Right cardiac atrium (tissue), 5 donors: ENCODE measurements at regions not wholly inside any gene's neighbourhood (a gene's known extent, or its start where the extent isn't known, plus 50 kb on each side); places are given as distances from the start of the nearest gene placed in this dataset.

ENCODE experiments used
- ATAC-seq, 2 donors: fragments of 200-7000 bp; cut with Tn5 transposase; one replicate each; pipeline versions ENCODE4 v1.8.0 to v1.9.1; 2020; ENCODE audit warnings: moderate library complexity in 2 of 2, mild to moderate bottlenecking in 1 of 2
- DNase-seq, 3 donors: peaks; one replicate each; pipeline ENCODE4 v3.0.0-alpha.2; 2020
- H3K27ac ChIP-seq: one replicate; pipeline ENCODE4 v1.5.1; 2013; ENCODE audit warnings: mild to moderate bottlenecking, low read length, control low read depth, moderate library complexity
- H3K27me3 ChIP-seq: one replicate; pipeline ENCODE4 v1.6.1; 2013; ENCODE audit not compliant: control insufficient read depth, insufficient read depth
- H3K4me1 ChIP-seq: one replicate; pipeline ENCODE4 v1.6.1; 2013; ENCODE audit warnings: low read length; ENCODE audit not compliant: control insufficient read depth, insufficient read depth
- H3K4me3 ChIP-seq: one replicate; pipeline ENCODE4 v1.5.1; 2013; ENCODE audit warnings: low read length, control low read depth
- H3K9me3 ChIP-seq: one replicate; pipeline ENCODE4 v1.6.1; 2013; ENCODE audit warnings: low read length; ENCODE audit not compliant: control insufficient read depth
- WGBS: extraction: QIAGEN DNeasy Blood & Tissue Kit; methylation state at CpG from one replicate; pipeline ENCODE4 v1.1.7; 2013; 5-methylcytosine and 5-hydroxymethylcytosine counted together
- intact Hi-C, 4 donors: fragments of 100-400 bp; cut with DNase I; formaldehyde crosslinking; loops; one replicate each; pipeline versions ENCODE4 v1.11.0 to v1.14.0; 2022 to 2023
- donor health status: healthy with polysubstance abuse.
- donor health status: DM: no; HTN: yes; CAD: no.
- donor health status: DM: no; HTN: no; CAD: no.
- donor health status: DM: no; HTN: yes; CAD: no; lungs with severe emphysema.
- donor health status: DM: yes; HTN: yes; CAD: no.

GRCh38 chr14:22334627-22335026 lies 254.4 kb downstream of the DAD1 start:
- intact Hi-C loops = no loop called here
- ATAC-seq = no peak
- H3K4me1 ChIP-seq = no peaks in the 10 kb centered on the region
- DNase-seq = no peak
- 85% methylated on average over 4 of the region's 4 CpGs for WGBS
- H3K27ac ChIP-seq = no peak overlapping the region
- H3K27me3 ChIP-seq = no peaks in the 10 kb centered on the region
- H3K4me3 ChIP-seq = no peak overlapping the region
- H3K9me3 ChIP-seq = no peaks in the 10 kb centered on the region

GRCh38 chr14:22334275-22334577 lies 254.8 kb downstream of the DAD1 start:
- 75% methylated on average over 4 of the region's 4 CpGs for WGBS
- ATAC-seq (no peak), DNase-seq (no peak)
- H3K27me3 ChIP-seq = no peaks in the 10 kb centered on the region
- H3K27ac ChIP-seq = no peak overlapping the region
- no peak overlapping the region for H3K4me3 ChIP-seq
- no peaks in the 10 kb centered on the region for H3K9me3 ChIP-seq
- no peaks in the 10 kb centered on the region for H3K4me1 ChIP-seq
- intact Hi-C loops = no loop called here

DNA sequence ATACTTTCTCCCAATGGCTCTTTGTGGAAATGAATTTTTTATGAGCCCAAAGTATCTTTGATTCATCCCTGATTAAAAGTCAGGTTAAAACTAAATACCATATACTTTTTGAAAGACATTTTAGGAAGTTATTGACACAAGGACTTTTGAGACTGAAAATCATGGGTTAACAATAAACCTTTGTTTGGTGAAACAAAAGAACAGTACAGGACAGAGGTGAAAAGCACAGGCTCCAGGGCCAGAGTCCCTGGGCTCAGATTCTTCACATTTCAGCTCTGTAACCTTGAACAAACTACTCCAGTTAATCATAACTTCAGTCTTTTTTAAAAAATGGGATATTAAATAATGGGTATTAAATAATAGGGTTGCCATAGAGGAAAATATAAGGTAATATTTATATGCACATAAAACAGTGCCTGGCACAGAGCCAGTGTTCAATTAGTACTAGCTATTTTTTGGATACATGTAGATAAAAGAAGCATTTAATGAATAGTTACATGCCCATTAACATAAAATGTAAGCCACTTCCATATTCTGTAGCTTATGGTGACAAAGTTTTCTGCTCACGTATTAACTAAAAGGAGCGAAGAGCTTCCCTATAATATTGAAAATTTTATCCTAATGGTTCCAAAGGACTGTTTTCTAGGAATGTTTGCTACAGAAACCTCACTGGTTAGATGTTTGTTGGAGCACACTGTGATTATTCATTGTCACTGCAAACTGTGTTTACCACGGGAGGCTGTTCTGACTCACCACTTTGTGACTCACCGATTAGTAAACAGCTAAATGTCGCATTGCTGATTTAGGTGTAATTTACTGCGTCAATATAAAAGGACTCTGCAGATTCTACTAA lies 255.4 kb downstream of the DAD1 start:
- no peaks in the 10 kb centered on the region for H3K27me3 ChIP-seq
- no peak for ATAC-seq
- H3K9me3 ChIP-seq = no peaks in the 10 kb centered on the region
- WGBS = 63% methylated on average over 6 of the region's 6 CpGs
- no peak overlapping the region for H3K4me3 ChIP-seq
- no peak overlapping the region for H3K27ac ChIP-seq
- no peaks in the 10 kb centered on the region for H3K4me1 ChIP-seq
- DNase-seq = no peak
- intact Hi-C loops = no loop called here

DNA sequence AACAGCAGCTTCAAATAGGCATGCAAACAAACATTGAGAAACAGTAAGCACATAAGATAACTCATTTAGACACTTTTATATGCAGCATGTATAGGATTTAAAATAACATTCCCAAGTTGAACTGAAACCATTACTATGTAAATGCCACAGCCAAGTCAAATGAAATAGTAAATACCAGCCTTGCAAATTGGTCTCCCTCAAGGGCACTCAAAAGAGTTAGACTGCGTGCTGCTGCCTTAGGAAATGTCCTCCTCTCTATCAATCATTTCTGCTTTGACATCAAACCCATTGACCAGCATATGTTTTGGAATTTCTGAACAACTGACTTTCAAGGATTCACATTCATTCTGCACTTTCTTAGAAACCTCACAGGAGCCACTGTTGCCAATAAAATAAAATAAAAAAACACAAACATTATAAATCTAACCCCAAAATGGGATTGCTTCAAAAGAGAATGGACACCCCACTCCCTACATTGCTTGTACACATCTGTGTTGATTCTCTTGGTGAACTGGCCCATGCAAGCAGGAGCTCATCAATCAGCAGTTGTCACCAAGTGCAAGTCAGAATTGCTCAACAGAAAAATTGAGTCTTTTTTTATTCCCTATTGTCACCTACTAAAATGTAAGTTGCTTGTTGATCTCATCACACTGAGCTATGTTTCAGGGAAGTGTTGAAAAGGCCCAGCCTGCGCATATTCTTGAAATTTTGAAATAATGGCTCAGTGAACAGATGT lies 256.2 kb downstream of the DAD1 start:
- ATAC-seq (no peak), DNase-seq (no peak)
- H3K9me3 ChIP-seq = no peaks in the 10 kb centered on the region
- H3K4me3 ChIP-seq = no peak overlapping the region
- intact Hi-C loops = no loop called here
- no peaks in the 10 kb centered on the region for H3K27me3 ChIP-seq
- no peaks in the 10 kb centered on the region for H3K4me1 ChIP-seq
- 79% methylated on average over 2 of the region's 2 CpGs for WGBS
- H3K27ac ChIP-seq = no peak overlapping the region

DNA sequence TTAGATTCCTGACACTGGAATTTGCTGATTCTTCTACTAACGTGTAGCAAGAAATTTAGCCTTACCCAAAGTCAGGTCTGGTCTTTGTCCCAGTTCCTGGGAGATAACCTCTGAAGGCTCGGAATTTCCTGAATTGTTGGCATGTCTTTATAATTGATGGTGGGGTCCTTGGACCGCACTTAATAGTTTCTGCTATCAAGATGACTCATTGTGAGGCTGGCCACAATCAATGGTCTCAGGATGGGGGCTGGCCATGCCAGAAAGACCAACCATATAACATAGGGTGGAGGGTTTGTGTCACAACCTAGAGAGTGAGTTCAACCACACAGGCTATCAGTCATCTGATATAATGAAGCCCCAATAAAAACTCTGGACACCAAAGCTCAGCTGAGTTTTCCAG lies 259.7 kb downstream of the DAD1 start:
- H3K9me3 ChIP-seq = no peaks in the 10 kb centered on the region
- no peaks in the 10 kb centered on the region for H3K4me1 ChIP-seq
- H3K27me3 ChIP-seq = no peaks in the 10 kb centered on the region
- H3K27ac ChIP-seq = no peak overlapping the region
- no peak overlapping the region for H3K4me3 ChIP-seq
- no peak for ATAC-seq
- WGBS = 56% methylated on average over 3 of the region's 3 CpGs
- intact Hi-C loops = no loop called here
- DNase-seq = no peak

GRCh38 chr14:22325676-22326400 lies 263.2 kb downstream of the DAD1 start:
- WGBS = 61% methylated on average over 2 of the region's 2 CpGs

GRCh38 chr14:22320362-22320750 lies 268.7 kb downstream of the DAD1 start:
- intact Hi-C loops = no loop called here
- H3K9me3 ChIP-seq = no peaks in the 10 kb centered on the region
- H3K27me3 ChIP-seq = no peaks in the 10 kb centered on the region
- H3K27ac ChIP-seq = no peak overlapping the region
- no peaks in the 10 kb centered on the region for H3K4me1 ChIP-seq
- ATAC-seq (no peak), DNase-seq (no peak)
- H3K4me3 ChIP-seq = no peak overlapping the region
- 53% methylated on average over 4 of the region's 4 CpGs for WGBS

More at GRCh38 chr14:22325676-22326400, 263.2 kb downstream of the DAD1 start:
- Histone ChIP-seq H3K9me3 (no peaks in the 10 kb centered on the region), H3K27me3 (no peaks in the 10 kb centered on the region), H3K27ac (no peak overlapping the region), H3K4me1 (no peaks in the 10 kb centered on the region), H3K4me3 (no peak overlapping the region)
- intact Hi-C loops = no loop called here
- no peak for DNase-seq
- ATAC-seq = no peak

GRCh38 chr14:22319526-22320361 lies 269.3 kb downstream of the DAD1 start:
- Histone ChIP-seq H3K4me3 (no peak overlapping the region), H3K27me3 (no peaks in the 10 kb centered on the region), H3K4me1 (no peaks in the 10 kb centered on the region), H3K9me3 (no peaks in the 10 kb centered on the region), H3K27ac (no peak overlapping the region)
- ATAC-seq (peak in 1 of 2 donors; percentile 59), DNase-seq (peak in 2 of 3 donors; percentile 31 to 67)
- intact Hi-C loops = loop anchor here in 1 of 4 donors (5.0 kb wide), 1 partner anchor 53 kb away; no protein-coding TSS in a partner anchor
- WGBS = 32% methylated on average over 4 of the region's 4 CpGs

GRCh38 chr14:22318951-22319350 lies 270.1 kb downstream of the DAD1 start:
- intact Hi-C loops = loop anchor here in 1 of 4 donors (5.0 kb wide), 1 partner anchor 53 kb away; no protein-coding TSS in a partner anchor
- H3K27ac ChIP-seq = no peak overlapping the region
- 82% methylated on average over 3 of the region's 3 CpGs for WGBS
- ATAC-seq (no peak), DNase-seq (no peak)
- H3K9me3 ChIP-seq = no peaks in the 10 kb centered on the region
- H3K27me3 ChIP-seq = no peaks in the 10 kb centered on the region
- H3K4me3 ChIP-seq = no peak overlapping the region
- H3K4me1 ChIP-seq = peaks cover 1% of the 10 kb centered on the region

DNA sequence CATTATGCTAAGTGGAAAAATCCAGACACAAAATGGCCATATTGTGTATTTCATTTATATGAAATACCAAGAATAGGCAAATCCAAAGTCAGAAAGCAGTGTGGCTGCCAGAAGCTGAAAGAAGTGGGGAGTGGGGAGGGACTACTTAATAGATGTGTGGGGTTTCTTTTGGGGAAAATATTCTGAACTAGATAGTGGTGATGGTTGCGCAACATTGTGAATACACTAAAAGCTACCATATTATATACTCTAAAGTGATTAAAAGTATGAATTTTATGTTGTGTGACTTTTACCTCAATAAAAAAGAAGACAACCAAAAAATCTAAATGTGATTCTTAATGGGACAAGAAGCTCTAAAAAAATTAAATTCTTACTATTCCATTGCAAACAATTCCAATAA lies 272.6 kb downstream of the DAD1 start:
- H3K27ac ChIP-seq = no peak overlapping the region
- H3K4me3 ChIP-seq = no peak overlapping the region
- WGBS = 95% methylated on average over 1 of the region's 1 CpG
- peaks cover 1% of the 10 kb centered on the region for H3K4me1 ChIP-seq
- no peaks in the 10 kb centered on the region for H3K9me3 ChIP-seq
- no peak for DNase-seq
- ATAC-seq = no peak
- intact Hi-C loops = loop anchor here in 2 of 4 donors (2.0 to 5.0 kb wide), 2 partner anchors 56 to 60 kb away; no protein-coding TSS in a partner anchor
- H3K27me3 ChIP-seq = no peaks in the 10 kb centered on the region
